Mesothelial cell of epicardium (in vitro differentiated cells): ENCODE measurements at regions not wholly inside any gene's neighbourhood (a gene's known extent, or its start where the extent isn't known, plus 50 kb on each side); places are given as distances from the start of the nearest gene placed in this dataset.
A peak's percentile ranks its signal among the peaks of the same experiment; 100 is the strongest.

Source experiments
- DNase-seq, 2 experiments: peaks; one replicate each; pipeline ENCODE4 v3.0.0; 2021; ENCODE audit warnings: low spot score in 2 of 2; ENCODE audit not compliant: unreplicated experiment in 2 of 2
- H3K27ac Mint-ChIP-seq: 2 replicates; pipeline ENCODE4 v1.8.0; 2021; ENCODE audit warnings: mixed read lengths
- H3K27me3 Mint-ChIP-seq: 2 replicates; pipeline ENCODE4 v1.8.0; 2021; ENCODE audit warnings: low read depth, mixed read lengths
- H3K36me3 Mint-ChIP-seq: 2 replicates; pipeline ENCODE4 v1.8.0; 2021; ENCODE audit warnings: mixed read lengths
- H3K4me1 Mint-ChIP-seq: 2 replicates; pipeline ENCODE4 v1.8.0; 2021; ENCODE audit warnings: mixed read lengths
- H3K4me3 Mint-ChIP-seq: 2 replicates; pipeline ENCODE4 v1.8.0; 2021; ENCODE audit warnings: mild to moderate bottlenecking, moderate library complexity, mixed read lengths
- H3K9me3 Mint-ChIP-seq: 2 replicates; pipeline ENCODE4 v1.8.0; 2021; ENCODE audit warnings: mixed read lengths
- CTCF ChIP-seq: fragments of 200-600 bp; sonication (generic); IDR thresholded peaks from one replicate; pipeline ENCODE4 v1.5.0; 2021; ENCODE audit warnings: antibody characterized with exemption; ENCODE audit not compliant: unreplicated experiment

GRCh38 chr7:26482927-26483326 is 191.3 kb downstream of the SNX10 start:
- TF ChIP-seq CTCF, result no peak
- Mint-ChIP-seq H3K4me1 (peaks cover 66% of the 10 kb centered on the region), H3K36me3 (no peaks in the 10 kb centered on the region), H3K27me3 (no peaks in the 10 kb centered on the region), H3K4me3 (no peak overlapping the region), H3K27ac (peak overlapping the region; percentile 96), H3K9me3 (no peaks in the 10 kb centered on the region)
- DNase-seq, result no peak

- H3K9me3 Mint-ChIP-seq, result no peaks in the 10 kb centered on the region
- peak overlapping the region; percentile 96 for H3K27ac Mint-ChIP-seq
- H3K4me3 Mint-ChIP-seq, result no peak overlapping the region
- no peaks in the 10 kb centered on the region for H3K36me3 Mint-ChIP-seq
- peaks cover 75% of the 10 kb centered on the region for H3K4me1 Mint-ChIP-seq
- no peak for TF ChIP-seq CTCF
- no peaks in the 10 kb centered on the region for H3K27me3 Mint-ChIP-seq
- DNase-seq, result no peak
These were observed 192.2 kb downstream of the SNX10 start for GRCh38 chr7:26483843-26484242.

- Mint-ChIP-seq H3K27ac (peak overlapping the region; percentile 96), H3K36me3 (no peaks in the 10 kb centered on the region), H3K4me3 (no peak overlapping the region), H3K9me3 (no peaks in the 10 kb centered on the region), H3K4me1 (peaks cover 86% of the 10 kb centered on the region), H3K27me3 (no peaks in the 10 kb centered on the region)
- TF ChIP-seq CTCF, result no peak
- no peak for DNase-seq
These were observed 193.8 kb downstream of the SNX10 start for GRCh38 chr7:26485367-26485934.

GRCh38 chr7:26486153-26486552 is 194.5 kb downstream of the SNX10 start:
- no peak for TF ChIP-seq CTCF
- H3K27ac Mint-ChIP-seq, result peak overlapping the region; percentile 96
- peaks cover 89% of the 10 kb centered on the region for H3K4me1 Mint-ChIP-seq
- no peak for DNase-seq
- H3K36me3 Mint-ChIP-seq, result no peaks in the 10 kb centered on the region
- no peaks in the 10 kb centered on the region for H3K27me3 Mint-ChIP-seq
- no peaks in the 10 kb centered on the region for H3K9me3 Mint-ChIP-seq
- H3K4me3 Mint-ChIP-seq, result no peak overlapping the region

- H3K27ac Mint-ChIP-seq, result peak overlapping the region; percentile 60
- no peaks in the 10 kb centered on the region for H3K9me3 Mint-ChIP-seq
- H3K4me3 Mint-ChIP-seq, result no peak overlapping the region
- peaks cover 93% of the 10 kb centered on the region for H3K4me1 Mint-ChIP-seq
- H3K36me3 Mint-ChIP-seq, result no peaks in the 10 kb centered on the region
- DNase-seq, result no peak
- no peaks in the 10 kb centered on the region for H3K27me3 Mint-ChIP-seq
- TF ChIP-seq CTCF, result no peak
These were observed 196.3 kb downstream of the SNX10 start for GRCh38 chr7:26487780-26488515.
